Upper lobe of left lung (tissue), 4 donors: ENCODE measurements at regions not wholly inside any gene's neighbourhood (a gene's known extent, or its start where the extent isn't known, plus 50 kb on each side); places are given as distances from the start of the nearest gene placed in this dataset.

Experiments
- CTCF ChIP-seq, 6 experiments: fragments of 450-650 bp in 4 of 6; fragments of 200-600 bp in 2 of 6; sonication (generic) in 2 of 6; IDR thresholded peaks; one replicate each; pipeline ENCODE4 v1.5.1; 2016 to 2019; ENCODE audit warnings: antibody characterized with exemption in 6 of 6
- EP300 ChIP-seq, 4 donors: sonication (generic); formaldehyde crosslinking; IDR thresholded peaks; one replicate each; pipeline ENCODE4 v1.5.1; 2017; ENCODE audit warnings: antibody characterized with exemption in 4 of 4, control low read depth in 2 of 4
- POLR2A ChIP-seq, 4 donors: fragments of 450-650 bp; IDR thresholded peaks; one replicate each; pipeline ENCODE4 v1.5.1; 2016 to 2017; ENCODE audit warnings: antibody characterized with exemption in 4 of 4, mild to moderate bottlenecking in 2 of 4
- POLR2AphosphoS5 ChIP-seq, 2 donors: sonication (generic); formaldehyde crosslinking; IDR thresholded peaks; one replicate each; pipeline ENCODE4 v1.5.1; 2017; ENCODE audit warnings: antibody characterized with exemption in 2 of 2

- TF ChIP-seq POLR2A (IDR thresholded peaks at IDR 0.05) = no peak
- TF ChIP-seq CTCF (IDR thresholded peaks at IDR 0.05) = no peak
- no peak for TF ChIP-seq POLR2AphosphoS5 (IDR thresholded peaks at IDR 0.05)
- no peak for TF ChIP-seq EP300 (IDR thresholded peaks at IDR 0.05)
Measured at GRCh38 chr1:81689531-81689941, 111.2 kb upstream of the ADGRL2 start.
